ENCODE measurements at regions not wholly inside any gene's neighbourhood (a gene's known extent, or its start where the extent isn't known, plus 50 kb on each side); places are given as distances from the start of the nearest gene placed in this dataset.

GRCh38 chr7:106968160-106968559, 76.3 kb upstream of the PRKAR2B start:
- H3K4me3 ChIP-seq, result no peak overlapping the region
- intact Hi-C loops (cut with DNase I; ENCODE audit: low total_unique reads), result no loop called here
- peaks cover 0 to 2% of the 10 kb centered on the region in 2 donors for H3K27me3 ChIP-seq
- no peak for TF ChIP-seq CTCF (IDR thresholded peaks at IDR 0.05)
- H3K36me3 ChIP-seq, result no peaks in the 10 kb centered on the region
- DNase-seq, result no peak
- H3K27ac ChIP-seq, result no peak overlapping the region
- H3K9me3 ChIP-seq, result no peaks in the 10 kb centered on the region
- H3K4me1 ChIP-seq, result no peaks in the 10 kb centered on the region

DNA sequence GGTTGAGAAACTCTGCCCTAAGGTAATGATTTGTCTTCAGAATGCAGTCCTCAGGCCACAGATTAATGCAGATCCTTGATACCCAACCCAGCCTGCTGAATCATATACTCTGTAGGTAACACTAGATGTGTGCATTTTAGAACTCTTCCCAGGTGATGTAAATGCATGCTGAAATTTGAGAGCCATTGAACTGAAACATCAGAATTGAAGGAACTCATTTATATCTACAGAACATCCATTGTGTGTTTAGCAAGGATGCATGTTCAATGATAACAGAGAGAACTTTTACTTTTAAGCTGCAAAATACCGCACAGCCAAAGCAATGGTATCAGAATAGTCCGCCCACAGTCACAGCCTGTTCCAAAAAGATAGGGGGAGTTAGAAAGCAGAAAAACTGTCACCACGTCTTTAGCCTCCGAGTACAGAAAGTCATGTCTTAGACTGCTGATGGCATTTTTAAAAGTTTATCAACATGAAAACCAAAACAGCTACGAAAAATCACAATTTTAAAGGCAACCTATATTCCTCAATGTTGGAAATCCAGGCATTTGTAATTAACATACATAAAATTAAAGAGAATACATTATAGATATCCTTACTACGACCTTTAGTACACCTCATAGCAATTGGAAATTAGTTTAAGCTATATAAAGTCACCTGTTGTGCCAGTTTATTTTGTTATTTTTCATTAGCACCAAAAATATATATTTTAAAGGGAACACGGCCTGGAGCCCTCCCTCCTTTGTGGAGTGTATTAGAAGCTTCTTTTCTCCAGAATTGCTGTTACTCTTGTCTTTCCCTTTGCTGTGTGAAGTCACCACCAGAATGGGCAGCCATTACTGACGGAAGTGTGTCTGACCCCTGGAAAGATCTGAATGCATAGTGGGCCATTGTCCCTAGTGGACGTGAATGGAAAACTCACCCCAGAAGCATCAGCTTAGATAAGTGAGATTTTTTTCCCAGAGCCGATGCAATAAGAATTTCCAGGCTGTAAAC, 65.8 kb upstream of the PRKAR2B start:
- TF ChIP-seq CTCF (IDR thresholded peaks at IDR 0.05), result no peak
- no peak overlapping the region for H3K27ac ChIP-seq
- H3K36me3 ChIP-seq, result no peaks in the 10 kb centered on the region
- no peaks in the 10 kb centered on the region for H3K4me1 ChIP-seq
- H3K27me3 ChIP-seq, result no peaks in the 10 kb centered on the region
- no peak overlapping the region for H3K4me3 ChIP-seq
- intact Hi-C loops (cut with DNase I; ENCODE audit: low total_unique reads), result no loop called here
- no peaks in the 10 kb centered on the region for H3K9me3 ChIP-seq
- DNase-seq, result no peak

- intact Hi-C loops (cut with DNase I; ENCODE audit: low total_unique reads), result no loop called here
- TF ChIP-seq CTCF (IDR thresholded peaks at IDR 0.05), result no peak
- H3K36me3 ChIP-seq, result no peaks in the 10 kb centered on the region
- no peaks in the 10 kb centered on the region for H3K4me1 ChIP-seq
- H3K27ac ChIP-seq, result no peak overlapping the region
- no peak overlapping the region for H3K4me3 ChIP-seq
- H3K9me3 ChIP-seq, result no peaks in the 10 kb centered on the region
- no peaks in the 10 kb centered on the region for H3K27me3 ChIP-seq
- no peak for DNase-seq
Measured at GRCh38 chr7:106979551-106980357, 64.8 kb upstream of the PRKAR2B start.

- TF ChIP-seq CTCF (IDR thresholded peaks at IDR 0.05), result no peak
- intact Hi-C loops (cut with DNase I; ENCODE audit: low total_unique reads), result no loop called here
- no peak overlapping the region for H3K27ac ChIP-seq
- no peaks in the 10 kb centered on the region for H3K9me3 ChIP-seq
- no peaks in the 10 kb centered on the region for H3K27me3 ChIP-seq
- no peak overlapping the region for H3K4me3 ChIP-seq
- no peaks in the 10 kb centered on the region for H3K36me3 ChIP-seq
- DNase-seq, result no peak
- no peaks in the 10 kb centered on the region for H3K4me1 ChIP-seq
Measured at GRCh38 chr7:106980358-106980685, 64.2 kb upstream of the PRKAR2B start.

GRCh38 chr7:106982415-106982814, 62.1 kb upstream of the PRKAR2B start:
- DNase-seq, result no peak
- TF ChIP-seq CTCF (IDR thresholded peaks at IDR 0.05), result no peak
- Histone ChIP-seq H3K27ac (no peak overlapping the region), H3K4me3 (no peak overlapping the region), H3K4me1 (no peaks in the 10 kb centered on the region), H3K36me3 (no peaks in the 10 kb centered on the region), H3K27me3 (no peaks in the 10 kb centered on the region), H3K9me3 (no peaks in the 10 kb centered on the region)
- intact Hi-C loops (cut with DNase I; ENCODE audit: low total_unique reads), result no loop called here
